HepG2 (cell line): ENCODE measurements at regions not wholly inside any gene's neighbourhood (a gene's known extent, or its start where the extent isn't known, plus 50 kb on each side); places are given as distances from the start of the nearest gene placed in this dataset.

Experiments
- CEBPB ChIP-seq: IDR thresholded peaks from 2 replicates; pipeline ENCODE4 v1.6.1; 2011; ENCODE audit warnings: low read depth, low read length, improper control_type of control experiment, borderline replicate concordance
- SPEN ChIP-seq: sonication (generic); formaldehyde crosslinking; IDR thresholded peaks from 2 replicates; pipeline ENCODE4 v1.5.1; 2020; ENCODE audit warnings: low read depth, mild to moderate bottlenecking, missing genetic modification reagents
- ZKSCAN8 ChIP-seq: IDR thresholded peaks from 2 replicates; pipeline ENCODE4 v1.6.1; 2016; ENCODE audit warnings: borderline replicate concordance, missing genetic modification reagents, missing compliant biosample characterization
- ZNF224 ChIP-seq: sonication (generic); formaldehyde crosslinking; IDR thresholded peaks from 2 replicates; pipeline ENCODE4 v1.5.0; 2020; ENCODE audit warnings: mild to moderate bottlenecking, missing genetic modification reagents
- ZSCAN30 ChIP-seq: sonication (generic); formaldehyde crosslinking; IDR thresholded peaks from 2 replicates; pipeline ENCODE4 v1.5.0; 2020; ENCODE audit warnings: mild to moderate bottlenecking, missing genetic modification reagents
- TF ChIP-seq, protein P1 (sequence below): sonication (generic); formaldehyde crosslinking; IDR thresholded peaks from 2 replicates; pipeline ENCODE4 v1.4.0; 2020; ENCODE audit warnings: missing genetic modification reagents

DNA sequence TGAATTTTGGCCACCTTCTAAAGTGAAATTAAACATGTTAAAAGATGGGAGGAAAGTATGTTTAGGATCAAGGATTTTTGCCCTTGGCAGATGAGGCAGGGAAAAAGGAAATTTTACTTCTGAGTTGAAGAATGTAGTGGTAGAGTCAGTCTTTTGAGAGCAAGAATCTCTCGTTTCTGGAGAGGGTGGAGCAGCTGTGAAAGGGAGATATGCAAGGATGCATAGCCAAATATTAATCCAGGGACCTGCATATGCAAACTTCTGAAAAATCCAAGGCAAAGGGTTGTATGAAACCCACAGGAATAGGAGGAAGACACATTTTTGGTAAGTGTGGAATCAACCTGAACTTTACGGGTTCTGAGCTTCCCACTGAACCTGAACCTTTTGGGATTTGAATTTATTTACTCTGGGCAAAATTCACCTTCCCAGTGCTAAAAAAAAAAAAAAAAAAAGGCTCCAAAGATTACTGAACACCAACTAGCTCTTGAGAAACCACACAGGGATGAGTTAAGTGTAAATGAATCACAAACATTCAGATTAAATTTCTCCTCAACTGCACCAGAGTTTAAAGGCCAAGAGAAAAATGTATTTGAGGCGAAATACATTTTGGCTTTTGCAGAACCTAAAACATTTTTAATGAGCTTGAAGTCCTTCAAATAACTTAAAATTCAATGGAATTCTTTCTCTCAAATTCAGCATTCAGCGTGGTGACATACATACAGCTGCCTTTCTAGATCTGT, 187.1 kb upstream of the CDKN3 start:
- no peak for TF ChIP-seq CEBPB
- TF ChIP-seq ZSCAN30: no peak
- TF ChIP-seq, protein P1, sequence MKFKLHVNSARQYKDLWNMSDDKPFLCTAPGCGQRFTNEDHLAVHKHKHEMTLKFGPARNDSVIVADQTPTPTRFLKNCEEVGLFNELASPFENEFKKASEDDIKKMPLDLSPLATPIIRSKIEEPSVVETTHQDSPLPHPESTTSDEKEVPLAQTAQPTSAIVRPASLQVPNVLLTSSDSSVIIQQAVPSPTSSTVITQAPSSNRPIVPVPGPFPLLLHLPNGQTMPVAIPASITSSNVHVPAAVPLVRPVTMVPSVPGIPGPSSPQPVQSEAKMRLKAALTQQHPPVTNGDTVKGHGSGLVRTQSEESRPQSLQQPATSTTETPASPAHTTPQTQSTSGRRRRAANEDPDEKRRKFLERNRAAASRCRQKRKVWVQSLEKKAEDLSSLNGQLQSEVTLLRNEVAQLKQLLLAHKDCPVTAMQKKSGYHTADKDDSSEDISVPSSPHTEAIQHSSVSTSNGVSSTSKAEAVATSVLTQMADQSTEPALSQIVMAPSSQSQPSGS (CRISPR knock-in tag): no peak
- TF ChIP-seq ZNF224 (CRISPR knock-in tag): no peak
- TF ChIP-seq ZKSCAN8 (CRISPR knock-in tag): no peak
- TF ChIP-seq SPEN (CRISPR knock-in tag): no peak
